ENCODE measurements at regions not wholly inside any gene's neighbourhood (a gene's known extent, or its start where the extent isn't known, plus 50 kb on each side); places are given as distances from the start of the nearest gene placed in this dataset. TPM values are rescaled to one million over a fixed set of nuclear protein-coding genes. Genes with fewer than 3 reads are reported as not detected.
"Not testable (repeated sequence)": the region's sequence is repeated elsewhere in the genome, so short reads cannot be mapped to it uniquely, and the experiment has no call there.

- WGBS, 2 donors: 52 to 90% methylated on average over 2 to 4 of the region's 11 CpGs
- H3K27ac ChIP-seq; DNase-seq; H3K4me1 ChIP-seq; H3K4me3 ChIP-seq (replicated peaks in 1 of 3); H3K27me3 ChIP-seq; intact Hi-C loops (cut with DNase I); H3K9me3 ChIP-seq; H3K36me3 ChIP-seq: not testable (repeated sequence)
Observed at GRCh38 chr2:110028411-110028810, 87.2 kb downstream of the MALL start.

- DNase-seq; intact Hi-C loops (cut with DNase I); H3K4me1 ChIP-seq; H3K4me3 ChIP-seq (replicated peaks in 1 of 3); H3K36me3 ChIP-seq; H3K27me3 ChIP-seq; H3K27ac ChIP-seq; H3K9me3 ChIP-seq: not testable (repeated sequence)
- WGBS, 2 donors: 20 to 50% methylated on average over 1 of the region's 6 CpGs
Observed at GRCh38 chr2:110030894-110031293, 84.7 kb downstream of the MALL start.

DNA sequence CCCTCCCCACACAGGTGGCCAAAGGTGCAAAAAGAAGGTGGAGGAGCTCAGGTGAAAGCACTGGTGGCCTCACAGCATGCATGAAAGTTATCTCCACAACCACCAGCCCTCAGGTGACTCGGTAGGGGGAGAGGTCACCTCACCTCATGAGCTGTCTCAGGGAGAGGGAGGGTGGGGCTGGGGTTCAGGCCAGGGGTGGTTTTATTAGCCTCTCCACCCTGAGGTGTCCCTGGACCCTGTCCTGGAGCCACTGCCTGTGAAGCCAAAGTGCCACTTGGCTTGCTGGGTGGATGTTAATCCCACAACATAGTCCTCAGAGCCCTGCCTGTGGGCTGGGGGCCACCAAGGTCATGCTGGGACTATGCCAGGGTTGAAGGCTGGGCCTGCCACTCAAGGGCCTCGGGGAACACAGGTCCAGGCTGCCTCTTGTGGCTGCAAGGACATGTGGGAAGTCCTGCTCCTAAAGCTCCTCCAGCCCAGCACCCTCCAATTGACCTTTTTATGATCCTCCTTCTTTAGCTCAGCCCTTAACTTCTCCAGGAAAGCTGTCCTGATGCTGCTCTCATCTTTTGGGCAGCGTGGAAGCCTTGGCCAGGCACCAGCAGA lies 83.8 kb downstream of the MALL start:
- no CpG with 5 or more reads among the region's 3 CpGs for WGBS, 2 donors
- H3K36me3 ChIP-seq; H3K4me1 ChIP-seq; H3K9me3 ChIP-seq; intact Hi-C loops (cut with DNase I); H3K27me3 ChIP-seq; H3K27ac ChIP-seq; DNase-seq; H3K4me3 ChIP-seq (replicated peaks in 1 of 3): not testable (repeated sequence)

Small RNA genes in the stretch of these regions (small RNA-seq; reads per million reads assigned to genes)
- not detected for gene GPAA1P1

All from thyroid gland (tissue), 4 donors.